ENCODE measurements at regions not wholly inside any gene's neighbourhood (a gene's known extent, or its start where the extent isn't known, plus 50 kb on each side); places are given as distances from the start of the nearest gene placed in this dataset.

DNA sequence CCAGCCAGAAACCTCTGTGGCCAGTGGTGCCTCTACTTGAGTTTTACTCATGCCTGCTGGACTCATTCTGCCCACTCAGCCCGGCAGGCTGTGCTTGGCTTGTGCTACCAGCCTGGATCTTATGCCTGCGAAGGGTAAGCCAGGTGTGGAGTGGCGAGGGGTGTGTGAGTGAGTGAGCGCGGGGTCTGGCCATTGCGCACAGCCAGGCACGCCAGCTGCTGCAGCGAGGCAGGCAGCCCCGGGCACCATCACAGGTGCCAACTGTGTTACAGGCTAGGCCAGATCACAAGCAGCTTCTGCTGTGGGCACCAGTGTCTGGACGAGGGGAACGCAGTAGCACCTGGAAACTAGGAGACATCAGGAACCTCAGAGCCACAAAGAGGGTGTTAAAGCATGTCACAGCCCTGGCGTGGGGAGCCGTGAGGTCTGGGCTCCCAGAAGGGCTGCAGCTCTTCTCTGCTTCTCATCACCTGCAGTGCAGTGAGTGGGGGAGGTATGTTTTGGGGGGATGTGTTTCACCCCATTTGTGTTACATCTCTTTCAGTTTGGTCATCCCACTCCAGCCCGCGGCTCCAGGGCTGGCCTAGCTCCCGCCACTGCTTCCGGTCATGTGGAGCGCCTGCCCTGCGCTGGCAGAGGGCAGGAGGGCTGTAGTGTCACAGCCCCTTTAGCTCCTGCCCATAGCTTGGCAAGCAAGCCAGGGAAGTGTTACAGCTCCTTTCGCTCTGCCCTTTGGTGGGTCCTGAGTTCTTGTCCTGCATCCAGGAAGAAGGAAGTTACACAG lies 379.7 kb upstream of the IMPG1 start:
- no peak for TF ChIP-seq CTCF (IDR thresholded peaks at IDR 0.05; ENCODE audit: low read depth, low read length)
- no peak for TF ChIP-seq EZH2phosphoT487 (IDR thresholded peaks at IDR 0.05; ENCODE audit: low read depth)

Data from OCI-LY3 (cell line).